ENCODE measurements at regions not wholly inside any gene's neighbourhood (a gene's known extent, or its start where the extent isn't known, plus 50 kb on each side); places are given as distances from the start of the nearest gene placed in this dataset.

DNA sequence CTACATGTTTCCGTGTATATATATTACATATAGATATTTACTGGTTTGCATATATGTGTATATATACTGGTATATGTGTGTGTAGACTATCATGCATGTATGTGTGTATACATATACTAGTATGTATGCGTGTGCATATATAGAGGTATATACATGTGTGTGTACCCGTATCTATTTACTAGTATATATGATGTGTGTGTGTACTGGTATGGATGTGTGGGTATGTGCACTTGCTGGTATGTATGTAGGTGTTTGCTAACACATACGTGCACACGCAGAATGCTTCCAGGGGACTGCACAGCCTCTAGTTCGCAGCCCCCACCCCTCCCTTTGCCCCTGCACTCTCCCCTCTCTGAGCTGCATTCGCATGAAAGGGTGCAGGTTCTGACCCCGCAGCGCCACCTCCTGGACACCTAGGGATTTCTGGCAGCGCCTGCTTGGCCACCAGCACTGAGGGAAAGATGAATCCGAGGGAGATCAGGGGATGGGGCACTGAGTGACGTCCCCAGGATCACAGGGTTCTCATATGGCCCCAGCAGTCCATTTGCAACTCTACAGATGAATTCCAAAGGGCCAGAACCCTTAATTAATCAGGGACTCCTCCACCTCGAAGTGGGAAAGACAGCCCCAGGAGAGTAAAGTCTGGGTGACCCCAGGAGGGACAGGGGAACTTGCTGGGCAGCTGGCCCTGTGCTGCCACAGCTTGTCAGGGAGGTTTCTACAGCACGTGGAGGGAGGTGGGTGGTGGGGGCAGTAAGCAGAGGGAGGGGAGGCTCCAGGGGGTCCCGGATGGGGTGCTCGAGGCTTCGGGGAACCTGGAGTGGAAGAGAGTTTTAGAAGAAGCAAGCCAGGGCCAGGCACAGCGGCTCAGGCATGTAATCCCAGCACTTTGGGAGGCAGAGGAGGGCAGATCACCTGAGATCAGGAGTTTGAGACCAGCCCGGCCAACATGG lies 66.8 kb upstream of the ASAP2 start:
- peak; percentile 91 for DNase-seq (ENCODE audit: low spot score)
- intact Hi-C loops (cut with DNase I): loop anchor here (2.0 to 5.0 kb wide), 3 partner anchors 68 to 267 kb away; partner anchors contain the start of gene ASAP2

DNA sequence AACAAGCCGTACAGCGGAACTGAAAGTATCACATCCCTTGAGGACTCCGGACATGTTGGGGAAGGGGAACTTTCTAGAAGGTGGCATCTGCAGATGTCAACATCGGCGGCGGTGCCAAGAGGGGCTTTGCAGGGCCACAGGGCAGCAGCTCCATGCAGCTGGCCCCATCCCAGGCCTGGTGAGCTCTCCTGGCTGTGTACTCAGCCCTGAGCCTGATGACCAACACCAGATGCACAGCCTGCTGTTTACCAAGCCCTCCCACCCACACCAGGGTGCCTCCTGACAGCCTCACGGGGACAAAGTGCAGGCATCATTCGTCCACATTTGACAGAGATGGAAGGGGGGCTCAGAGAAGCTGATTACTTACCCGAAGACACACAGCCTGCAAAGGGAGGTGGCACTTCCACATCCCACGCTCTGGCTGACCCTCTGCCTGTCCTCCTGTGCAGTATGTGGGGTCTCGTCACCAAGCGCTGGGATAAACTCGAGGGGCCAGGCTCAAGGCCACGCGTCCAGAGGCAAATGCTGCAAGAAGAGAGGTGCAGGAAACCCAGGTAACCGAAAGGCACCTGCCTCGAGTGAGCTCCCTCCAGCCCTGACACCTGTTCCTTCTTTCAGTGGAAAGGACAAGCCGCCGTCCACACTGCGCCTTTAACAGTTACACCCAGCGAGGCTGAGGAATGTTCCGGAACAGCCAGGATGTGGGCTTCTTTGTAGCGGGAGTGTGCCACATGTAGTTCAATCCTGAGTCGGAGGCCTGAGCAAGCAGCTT lies 69.0 kb upstream of the ASAP2 start:
- intact Hi-C loops (cut with DNase I): loop anchor here (2.0 kb wide), 1 partner anchor 265 kb away; no protein-coding TSS in a partner anchor
- no peak for DNase-seq (ENCODE audit: low spot score)

DNA sequence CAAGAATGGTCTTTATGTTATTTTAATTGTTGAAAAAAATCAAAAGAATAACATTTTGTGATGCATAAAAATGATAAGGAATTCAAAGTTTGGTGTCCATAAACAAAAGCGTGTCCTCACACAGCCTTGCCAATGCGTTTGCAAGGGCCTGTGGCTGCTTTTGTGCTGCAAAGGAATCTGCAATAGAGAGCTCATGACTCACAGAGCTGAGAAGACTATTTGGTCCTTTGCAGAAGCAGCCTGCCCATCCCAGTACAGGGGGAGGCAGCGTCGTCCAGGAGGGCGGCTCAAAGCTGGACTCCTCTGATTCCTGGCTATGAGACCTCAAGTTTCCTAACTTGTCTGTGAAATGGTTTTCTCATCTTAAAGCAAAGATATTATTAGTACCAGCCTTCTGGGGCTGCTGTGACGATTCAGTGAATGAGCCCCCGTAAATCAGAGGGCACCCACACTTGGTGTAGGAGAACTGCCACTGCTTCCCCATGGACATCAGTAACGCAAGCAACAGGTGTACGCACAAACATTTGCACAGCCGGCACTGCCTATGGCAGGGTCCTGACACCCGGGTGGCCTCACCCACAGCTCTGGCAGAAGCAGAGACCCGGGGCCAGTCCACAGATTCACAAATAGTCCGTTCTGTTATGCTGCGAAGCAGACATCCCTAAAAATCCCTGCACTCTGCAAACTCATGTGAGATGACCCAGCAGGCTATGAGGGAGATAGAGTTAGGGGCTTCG lies 70.6 kb upstream of the ASAP2 start:
- DNase-seq (ENCODE audit: low spot score): no peak
- intact Hi-C loops (cut with DNase I): no loop called here

DNA sequence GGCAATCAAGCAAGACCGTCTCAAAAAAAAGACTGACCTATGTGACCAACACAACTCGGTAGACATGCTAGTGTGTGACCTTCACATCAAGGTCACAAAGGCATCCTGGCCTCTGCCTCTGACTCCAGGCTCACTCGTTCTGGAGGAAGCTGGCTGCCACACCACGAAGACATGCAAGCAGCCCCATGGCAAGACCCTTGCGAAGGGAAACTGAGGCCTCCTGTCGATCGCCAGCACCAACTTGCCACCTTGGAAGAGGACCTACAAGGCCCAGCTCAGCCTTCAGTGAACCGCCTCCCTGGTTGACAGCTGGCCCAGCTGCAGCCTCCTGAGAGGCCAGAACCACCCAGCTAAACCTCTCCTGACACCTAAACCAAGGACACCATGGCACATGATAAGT lies 79.3 kb upstream of the ASAP2 start:
- intact Hi-C loops (cut with DNase I): no loop called here
- no peak for DNase-seq (ENCODE audit: low spot score)

DNA sequence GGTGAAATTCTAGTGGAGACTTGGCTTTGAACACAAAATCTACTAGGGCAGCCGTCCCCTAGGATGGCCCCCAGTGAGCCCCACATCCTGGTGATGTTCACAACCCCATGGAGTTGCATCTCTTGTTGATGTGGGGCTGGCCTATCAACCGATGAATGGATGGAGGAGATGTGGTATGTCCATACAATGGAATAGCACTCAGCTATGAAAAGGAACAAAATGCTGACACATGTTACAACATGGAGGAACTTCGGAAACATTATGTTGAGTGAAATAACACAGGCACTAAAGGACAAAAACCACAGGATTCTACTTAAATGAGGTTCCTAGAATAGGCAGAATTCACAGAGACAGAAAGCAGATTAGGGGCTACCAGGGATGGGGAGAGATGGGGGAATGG lies 80.1 kb upstream of the ASAP2 start:
- no peak for DNase-seq (ENCODE audit: low spot score)
- intact Hi-C loops (cut with DNase I): no loop called here

DNA sequence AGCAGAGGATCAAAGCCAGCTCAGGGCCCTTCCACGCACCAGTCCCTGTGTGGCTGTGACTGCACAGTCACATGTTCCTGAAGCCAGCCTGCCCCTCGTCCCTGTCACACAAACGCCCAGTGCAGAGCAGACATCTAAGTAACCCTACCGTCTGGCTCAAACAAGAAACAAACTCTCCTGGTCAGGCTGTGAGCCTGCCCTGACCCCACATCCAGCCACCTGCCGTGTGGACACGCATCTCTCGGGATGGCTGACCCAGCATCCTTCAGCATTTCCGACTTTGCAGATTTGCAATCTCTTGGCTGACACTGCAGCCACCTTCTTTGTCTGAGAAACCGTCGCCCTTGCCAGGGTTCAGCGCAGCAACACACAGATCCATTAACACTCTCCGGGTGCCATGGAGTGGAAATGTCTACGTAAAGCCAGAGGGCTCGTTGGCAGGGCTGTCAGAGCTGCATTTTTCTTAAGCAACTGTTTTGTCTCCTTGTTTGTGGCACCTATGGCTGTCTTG lies 82.3 kb upstream of the ASAP2 start:
- intact Hi-C loops (cut with DNase I): no loop called here
- DNase-seq (ENCODE audit: low spot score): no peak

DNA sequence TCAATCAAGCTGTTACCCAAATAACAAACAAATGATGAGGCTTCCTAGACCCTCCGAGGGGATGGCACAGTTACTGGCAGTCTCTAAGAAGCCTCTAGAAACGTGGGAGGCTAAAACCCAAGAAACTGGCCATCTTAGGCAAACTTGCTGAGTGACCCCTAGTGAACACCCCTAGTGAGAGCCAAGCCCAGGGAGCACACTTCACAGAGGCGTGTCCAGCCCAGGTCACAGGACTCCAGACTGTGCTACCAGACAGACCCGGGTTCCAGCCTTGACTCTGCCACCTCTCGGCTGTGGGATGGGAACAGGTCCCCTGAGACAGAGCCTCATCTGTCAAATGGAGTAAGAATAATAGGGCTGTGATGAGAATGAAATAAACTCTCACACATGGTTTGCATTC lies 83.5 kb upstream of the ASAP2 start:
- no peak for DNase-seq (ENCODE audit: low spot score)
- intact Hi-C loops (cut with DNase I): no loop called here

DNA sequence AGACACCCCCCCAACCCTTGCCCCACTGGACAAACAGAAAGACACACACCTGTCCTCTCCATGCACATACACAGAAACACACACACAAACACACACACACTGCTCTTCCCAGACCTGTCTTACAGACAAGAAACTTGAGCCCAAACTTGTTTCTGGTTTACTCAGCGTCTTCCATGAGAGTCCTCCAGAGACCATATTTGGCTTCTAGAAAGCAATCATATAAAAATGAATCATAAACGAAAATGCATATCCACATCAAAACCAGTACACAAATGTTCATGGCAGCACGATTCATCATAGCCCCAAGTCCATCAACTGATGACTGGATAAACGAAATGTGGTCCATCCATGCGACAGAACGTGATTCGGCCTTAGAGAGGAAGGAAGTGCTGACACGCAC lies 84.2 kb upstream of the ASAP2 start:
- intact Hi-C loops (cut with DNase I): no loop called here

DNA sequence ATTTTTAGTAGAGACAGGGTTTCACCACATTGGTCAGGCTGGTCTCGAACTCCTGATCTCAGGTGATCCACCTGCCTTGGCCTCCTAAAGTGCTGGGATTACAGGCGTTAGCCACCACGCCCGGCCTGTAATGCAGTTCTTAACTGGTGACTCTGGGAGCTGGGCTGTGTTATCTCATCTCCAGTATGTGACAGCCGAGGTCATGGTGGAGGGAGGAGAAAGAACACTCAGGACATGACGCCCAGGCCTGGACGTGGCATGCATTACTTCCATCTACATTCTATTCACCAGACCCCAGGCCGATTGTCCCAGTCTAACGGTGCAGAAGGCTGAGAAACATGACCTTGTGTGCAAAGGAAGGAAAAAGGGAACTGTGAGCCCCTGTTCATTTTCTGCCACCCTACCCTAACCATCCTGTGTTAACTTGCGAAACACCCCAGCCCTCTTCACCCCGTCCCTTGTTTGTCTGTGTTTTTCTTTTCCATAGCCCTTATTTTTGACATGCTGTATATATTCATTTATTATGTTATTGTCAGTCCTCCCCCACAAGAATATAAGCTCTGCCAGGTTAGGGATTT lies 88.1 kb upstream of the ASAP2 start:
- intact Hi-C loops (cut with DNase I): no loop called here
- no peak for DNase-seq (ENCODE audit: low spot score)

More for the DNA sequence above, 84.2 kb upstream of the ASAP2 start:
- no peak for DNase-seq (ENCODE audit: low spot score)

DNA sequence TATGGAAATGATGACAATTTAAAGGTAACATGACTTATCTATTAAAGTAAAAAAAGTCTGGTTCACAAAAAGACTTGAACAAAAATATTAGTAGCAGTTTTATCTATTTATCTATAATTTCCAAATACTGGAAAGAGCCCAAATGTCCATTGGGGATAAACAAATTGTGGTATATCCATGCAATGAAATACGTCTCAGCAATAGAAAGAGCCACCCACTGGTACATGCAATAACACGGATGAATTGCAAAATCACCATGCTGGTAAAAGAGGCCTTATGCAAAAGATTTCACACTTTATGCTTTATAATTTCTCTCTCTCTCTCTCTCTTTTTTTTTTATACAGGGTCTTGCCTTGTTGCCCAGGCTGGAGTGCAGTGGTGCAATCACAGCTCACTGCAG lies 91.4 kb upstream of the ASAP2 start:
- no peak for DNase-seq (ENCODE audit: low spot score)
- intact Hi-C loops (cut with DNase I): no loop called here

DNA sequence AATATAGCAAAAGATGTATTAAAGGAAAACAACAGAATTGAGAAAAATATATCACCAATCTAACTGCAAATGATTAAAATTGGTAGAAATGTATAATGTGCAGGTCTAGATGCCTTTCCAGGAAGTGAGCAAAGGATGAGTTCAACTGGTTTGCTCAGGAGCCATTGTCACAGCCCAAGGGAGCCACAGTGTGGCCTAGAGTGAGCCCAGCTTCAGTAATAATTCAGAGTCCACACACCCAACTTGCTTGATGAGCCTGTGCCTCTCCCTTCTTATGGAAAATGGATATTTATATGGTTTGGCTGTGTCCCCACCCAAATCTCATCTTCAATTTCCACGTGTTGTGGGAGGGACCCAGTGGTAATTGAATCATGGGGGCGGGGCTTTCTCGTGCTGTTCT lies 92.2 kb upstream of the ASAP2 start:
- no peak for DNase-seq (ENCODE audit: low spot score)
- intact Hi-C loops (cut with DNase I): no loop called here

DNA sequence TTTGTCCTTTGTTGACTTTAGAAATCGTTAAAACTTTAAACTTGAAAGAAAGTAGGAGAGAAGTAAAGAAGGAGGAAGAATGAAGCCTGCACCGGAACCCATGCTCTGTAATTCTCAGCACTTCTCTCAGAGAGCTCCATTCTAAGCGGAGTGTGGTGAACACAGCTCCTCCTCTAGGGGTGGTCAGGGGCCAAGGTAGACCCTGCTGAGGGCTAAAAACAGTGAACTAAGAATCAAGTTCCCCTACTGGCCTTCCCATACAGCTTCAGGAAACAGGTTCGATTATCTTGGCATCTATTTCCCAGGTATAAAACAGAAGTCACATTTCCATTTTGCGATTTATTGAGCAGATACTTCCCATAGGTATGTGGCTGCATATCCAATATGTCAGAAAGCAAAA lies 92.7 kb upstream of the ASAP2 start:
- intact Hi-C loops (cut with DNase I): no loop called here
- DNase-seq (ENCODE audit: low spot score): no peak

DNA sequence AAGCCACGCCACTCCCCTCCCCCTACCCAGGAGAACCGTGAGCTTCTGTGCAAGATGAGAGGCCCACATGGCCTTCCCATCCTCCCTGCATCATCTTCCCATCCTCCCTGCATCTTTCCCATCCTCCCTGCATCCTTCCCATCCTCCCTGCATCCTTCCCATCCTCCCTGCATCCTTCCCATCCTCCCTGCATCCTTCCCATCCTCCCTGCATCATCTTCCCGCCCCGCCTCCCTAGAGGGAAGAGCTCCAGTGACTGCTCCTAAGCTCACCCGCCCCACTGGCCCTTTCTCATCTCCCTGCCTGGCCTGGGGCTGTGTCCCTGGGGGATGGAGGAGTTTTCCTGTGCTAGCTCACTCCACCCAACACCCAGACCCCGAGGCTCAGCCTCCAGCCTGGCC lies 93.3 kb upstream of the ASAP2 start:
- intact Hi-C loops (cut with DNase I): no loop called here
- no peak for DNase-seq (ENCODE audit: low spot score)

DNA sequence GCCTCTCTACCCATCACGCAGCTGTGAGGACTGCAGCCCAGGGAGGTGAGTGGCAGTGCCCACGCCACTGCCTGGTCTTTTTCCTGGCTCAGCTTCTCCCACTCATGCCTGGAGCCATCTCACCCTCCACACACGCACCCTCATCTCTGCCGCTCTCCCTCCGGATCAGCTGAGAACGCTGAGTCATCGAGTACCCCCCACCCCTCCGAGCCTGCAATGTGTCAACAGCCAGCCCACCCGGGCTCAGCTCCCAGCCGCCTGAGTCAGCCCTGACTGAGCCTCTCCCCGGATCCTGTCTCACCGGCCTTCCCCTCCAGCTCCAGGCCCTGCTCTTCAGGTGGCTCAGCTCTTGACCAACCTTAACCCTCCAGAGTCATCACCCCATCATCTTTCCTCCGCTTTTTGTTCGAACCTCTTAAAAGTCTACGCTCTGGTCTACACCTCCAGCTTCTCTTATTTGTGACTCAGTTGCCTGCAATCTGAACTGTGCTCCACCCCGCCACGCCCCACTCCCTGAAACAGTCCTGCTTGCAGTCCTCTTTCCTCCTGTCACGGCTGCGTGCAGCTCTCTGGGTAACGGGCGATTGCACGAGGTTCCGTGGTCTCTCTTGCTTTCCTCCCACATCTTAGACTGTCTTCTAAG lies 94.4 kb upstream of the ASAP2 start:
- no peak for DNase-seq (ENCODE audit: low spot score)
- intact Hi-C loops (cut with DNase I): no loop called here

DNA sequence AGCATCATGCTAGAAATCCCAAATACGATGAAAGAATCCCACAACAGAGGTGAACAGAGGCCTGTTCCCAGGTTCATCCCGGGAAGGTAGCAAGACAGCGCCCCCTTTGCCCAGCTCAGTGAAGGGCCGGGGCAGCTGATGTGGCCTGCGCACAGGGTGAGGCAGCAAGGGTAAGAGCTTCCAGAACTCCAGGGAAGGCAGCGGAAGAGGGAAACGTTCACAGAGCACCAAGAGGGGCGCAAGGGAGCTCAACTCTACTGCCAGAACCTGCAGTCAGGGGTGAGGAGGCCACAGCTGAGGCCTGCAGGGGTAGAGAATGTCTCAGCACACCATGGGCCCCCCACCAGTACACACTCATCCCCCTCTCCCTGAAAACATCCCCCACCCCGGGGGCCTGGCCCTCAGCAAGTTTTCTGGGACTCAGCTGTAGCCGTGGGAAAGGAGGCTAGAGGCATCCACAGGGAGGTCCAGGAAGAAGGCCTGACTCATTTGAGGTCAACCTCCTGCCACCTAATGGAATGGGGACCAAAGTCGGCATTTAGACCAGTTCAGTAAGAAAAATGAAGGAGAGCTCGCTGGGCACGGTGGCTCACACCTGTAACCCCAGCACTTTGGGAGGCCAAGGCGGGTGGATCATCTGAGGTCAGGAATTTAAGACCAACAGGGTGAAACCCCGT lies 95.6 kb upstream of the ASAP2 start:
- no peak for DNase-seq (ENCODE audit: low spot score)
- intact Hi-C loops (cut with DNase I): no loop called here

DNA sequence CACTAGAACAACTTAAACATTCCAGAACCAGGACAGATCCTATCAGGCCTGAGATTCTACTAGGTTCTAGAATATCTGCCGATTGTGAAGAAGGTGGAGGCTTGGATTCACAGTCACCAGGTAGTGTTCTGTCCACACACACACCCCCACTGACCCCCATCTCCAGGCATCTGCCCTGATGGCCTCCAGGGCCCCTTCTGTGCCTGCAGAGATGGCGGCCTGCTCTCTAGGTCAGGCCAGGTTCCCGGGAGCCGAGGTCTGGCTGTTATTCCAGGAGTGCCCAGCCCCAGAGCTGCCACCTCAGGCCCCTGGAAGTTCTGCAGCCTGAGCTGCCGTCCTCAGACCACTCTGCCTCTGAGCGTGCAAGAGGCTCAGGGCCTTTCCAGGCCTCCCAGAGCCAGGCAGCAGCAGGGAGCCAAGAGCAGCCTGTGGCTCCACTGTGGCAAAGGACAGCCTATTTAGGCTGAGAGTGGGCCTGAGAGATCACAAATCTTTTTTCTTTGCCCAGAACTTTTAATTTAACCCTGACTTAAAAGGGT lies 96.2 kb upstream of the ASAP2 start:
- DNase-seq (ENCODE audit: low spot score): no peak
- intact Hi-C loops (cut with DNase I): no loop called here

DNA sequence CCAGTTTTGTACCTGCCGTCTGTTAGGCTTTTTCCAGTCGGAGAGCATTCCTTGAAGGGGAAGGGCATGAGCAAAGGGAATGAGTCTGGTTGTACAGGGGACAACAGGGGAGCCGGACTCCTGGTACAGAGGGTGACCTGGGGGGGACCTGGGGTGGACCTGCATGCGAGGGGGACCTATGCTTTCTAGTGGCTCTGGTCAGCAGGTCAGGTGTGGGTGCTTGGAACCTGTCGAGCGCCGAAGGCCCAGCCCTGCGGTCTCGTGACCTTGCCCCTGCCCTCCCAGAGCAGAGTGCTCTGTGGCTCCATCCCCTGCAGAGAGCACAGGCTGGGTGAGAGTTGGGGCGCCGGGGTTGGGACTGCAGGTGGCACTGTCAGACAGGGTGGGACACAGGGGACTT lies 96.7 kb upstream of the ASAP2 start:
- no peak for DNase-seq (ENCODE audit: low spot score)
- intact Hi-C loops (cut with DNase I): no loop called here

DNA sequence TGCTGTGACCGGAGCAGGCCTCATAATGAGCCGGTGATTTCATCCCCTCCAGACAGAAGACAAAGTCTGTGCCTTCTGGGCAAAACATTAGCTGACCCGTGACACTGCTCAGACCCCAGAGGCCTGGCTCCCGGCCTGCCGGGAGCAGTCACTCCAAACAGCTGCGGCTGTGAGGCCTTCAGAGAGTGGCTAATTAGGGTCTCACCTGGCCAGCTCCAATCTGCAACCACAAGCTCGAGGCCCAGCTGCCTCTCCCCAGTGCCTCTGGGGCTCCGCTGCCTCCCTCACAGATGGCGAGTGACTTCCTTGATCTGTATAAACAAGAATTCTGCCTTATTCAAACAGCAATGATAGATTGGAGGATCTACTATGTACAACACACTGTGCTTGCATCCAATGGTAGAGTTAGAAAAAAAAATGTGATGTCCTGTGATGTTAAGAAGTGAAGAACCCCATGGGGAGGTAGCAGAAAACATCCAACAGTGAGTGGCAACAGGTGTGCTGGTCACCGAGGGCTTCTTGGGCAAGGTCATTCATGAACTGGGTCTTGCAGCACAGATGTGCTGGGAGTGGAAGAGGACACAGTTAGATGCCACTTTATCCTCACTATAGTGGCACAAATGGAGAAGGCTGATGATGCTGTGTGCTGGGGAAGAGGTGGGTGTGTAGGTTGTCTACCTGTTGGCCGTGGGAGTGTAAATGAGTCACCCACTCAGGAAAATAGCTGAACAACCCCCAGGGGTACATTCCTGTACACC lies 98.2 kb upstream of the ASAP2 start:
- intact Hi-C loops (cut with DNase I): no loop called here
- DNase-seq (ENCODE audit: low spot score): no peak
